DOHH2 (cell line): ENCODE measurements at regions not wholly inside any gene's neighbourhood (a gene's known extent, or its start where the extent isn't known, plus 50 kb on each side); places are given as distances from the start of the nearest gene placed in this dataset.

Source experiments
- H3F3A ChIP-seq: fragments of 200-600 bp; sonication (generic), shearing (Covaris generic); 2 replicates; pipeline ENCODE4 v1.6.0; 2016; ENCODE audit warnings: antibody characterized with exemption, mild to moderate bottlenecking; ENCODE audit not compliant: control insufficient read depth, insufficient read depth
- H3K27ac ChIP-seq: fragments of 200-600 bp; sonication (generic); 2 replicates; pipeline ENCODE4 v1.5.1; 2014; ENCODE audit warnings: low read depth, mild to moderate bottlenecking, low read length, moderate library complexity
- H3K27me3 ChIP-seq: fragments of 200-600 bp; sonication (generic); 2 replicates; pipeline ENCODE4 v1.6.1; 2014; ENCODE audit warnings: mild to moderate bottlenecking, low read length, mixed read lengths; ENCODE audit not compliant: control insufficient read depth
- H3K36me3 ChIP-seq: fragments of 200-600 bp; sonication (generic); 2 replicates; pipeline ENCODE4 v1.6.1; 2014; ENCODE audit warnings: mild to moderate bottlenecking, low read length, moderate library complexity, mixed read lengths; ENCODE audit not compliant: control insufficient read depth
- H3K4me1 ChIP-seq: fragments of 200-600 bp; sonication (generic); 2 replicates; pipeline ENCODE4 v1.6.1; 2014; ENCODE audit warnings: mild to moderate bottlenecking, low read length, mixed read lengths; ENCODE audit not compliant: control insufficient read depth
- H3K4me2 ChIP-seq: fragments of 200-600 bp; sonication (generic); 2 replicates; pipeline ENCODE4 v1.6.0; 2014; ENCODE audit warnings: mild to moderate bottlenecking, low read length, moderate library complexity
- H3K4me3 ChIP-seq: fragments of 200-600 bp; sonication (generic); 2 replicates; pipeline ENCODE4 v1.5.1; 2014; ENCODE audit warnings: mild to moderate bottlenecking, low read length, mixed read lengths
- H3K79me2 ChIP-seq: fragments of 200-600 bp; sonication (generic); 2 replicates; pipeline ENCODE4 v1.6.1; 2014; ENCODE audit warnings: mild to moderate bottlenecking, low read length, mixed read lengths; ENCODE audit not compliant: control insufficient read depth
- H3K9me2 ChIP-seq: fragments of 200-600 bp; sonication (generic); replicated peaks from 2 replicates; pipeline ENCODE4 v1.6.1; 2014; ENCODE audit warnings: mild to moderate bottlenecking, low read length, mixed read lengths; ENCODE audit not compliant: control insufficient read depth
- H3K9me3 ChIP-seq: fragments of 200-600 bp; sonication (generic); 2 replicates; pipeline ENCODE4 v1.6.1; 2014; ENCODE audit warnings: antibody characterized with exemption, low read length, mixed read lengths; ENCODE audit not compliant: control insufficient read depth, insufficient read depth
- H4K20me1 ChIP-seq: fragments of 200-600 bp; sonication (generic); 2 replicates; pipeline ENCODE4 v1.6.0; 2014; ENCODE audit warnings: low read depth, mild to moderate bottlenecking, antibody characterized with exemption, low read length, moderate library complexity; ENCODE audit not compliant: control insufficient read depth, insufficient read depth
- EZH2phosphoT487 ChIP-seq: fragments of 200-600 bp; sonication (generic); IDR thresholded peaks from 2 replicates; pipeline ENCODE4 v1.6.1; 2017; ENCODE audit warnings: borderline replicate concordance, mild to moderate bottlenecking, antibody characterized with exemption, low read length, moderate library complexity, mixed read lengths
- TF ChIP-seq, protein P1 (sequence below): fragments of 200-600 bp; sonication (generic); IDR thresholded peaks from one replicate; pipeline ENCODE4 v1.5.1; 2014; ENCODE audit warnings: antibody characterized with exemption, mild to moderate bottlenecking, low read depth, low read length; ENCODE audit not compliant: poor library complexity, severe bottlenecking

DNA sequence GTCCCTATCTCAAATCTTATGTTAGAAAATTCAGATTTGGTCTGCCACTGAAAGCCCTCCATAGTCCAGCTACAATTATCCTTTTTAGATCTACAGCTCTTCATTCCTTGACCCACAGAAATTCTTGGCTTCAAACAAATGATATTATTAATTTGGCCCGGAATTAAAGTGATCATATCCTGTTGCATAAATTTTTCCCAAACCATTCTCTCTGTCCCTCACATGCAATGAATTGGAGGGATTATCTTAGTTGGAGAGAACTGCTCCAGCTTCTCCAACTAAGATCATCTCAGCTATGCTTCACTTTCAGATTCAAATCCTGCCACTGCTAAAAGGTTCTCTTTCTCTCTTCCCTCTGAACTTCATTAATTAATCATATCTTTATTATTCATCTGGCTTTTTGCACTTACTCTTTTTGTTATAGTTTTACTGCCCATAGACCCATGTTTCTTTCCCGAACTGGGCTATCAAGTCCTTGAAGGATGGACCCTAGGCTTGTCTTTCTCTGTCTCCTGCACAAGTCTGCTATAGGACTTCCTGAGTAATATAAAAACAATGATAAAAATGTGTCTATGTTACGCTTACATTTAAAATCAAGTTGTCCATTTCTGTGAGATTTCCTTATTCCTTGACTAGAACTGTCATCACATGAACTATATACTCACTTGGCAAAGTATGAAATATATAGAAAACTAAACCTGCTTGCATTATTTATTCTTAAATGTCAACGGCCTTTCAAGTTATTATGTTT is 493.9 kb upstream of the MARCKS start:
- Histone ChIP-seq H3K9me3 (no peaks in the 10 kb centered on the region), H3K79me2 (no peaks in the 10 kb centered on the region)
- TF ChIP-seq EZH2phosphoT487, result no peak
- TF ChIP-seq, protein P1, sequence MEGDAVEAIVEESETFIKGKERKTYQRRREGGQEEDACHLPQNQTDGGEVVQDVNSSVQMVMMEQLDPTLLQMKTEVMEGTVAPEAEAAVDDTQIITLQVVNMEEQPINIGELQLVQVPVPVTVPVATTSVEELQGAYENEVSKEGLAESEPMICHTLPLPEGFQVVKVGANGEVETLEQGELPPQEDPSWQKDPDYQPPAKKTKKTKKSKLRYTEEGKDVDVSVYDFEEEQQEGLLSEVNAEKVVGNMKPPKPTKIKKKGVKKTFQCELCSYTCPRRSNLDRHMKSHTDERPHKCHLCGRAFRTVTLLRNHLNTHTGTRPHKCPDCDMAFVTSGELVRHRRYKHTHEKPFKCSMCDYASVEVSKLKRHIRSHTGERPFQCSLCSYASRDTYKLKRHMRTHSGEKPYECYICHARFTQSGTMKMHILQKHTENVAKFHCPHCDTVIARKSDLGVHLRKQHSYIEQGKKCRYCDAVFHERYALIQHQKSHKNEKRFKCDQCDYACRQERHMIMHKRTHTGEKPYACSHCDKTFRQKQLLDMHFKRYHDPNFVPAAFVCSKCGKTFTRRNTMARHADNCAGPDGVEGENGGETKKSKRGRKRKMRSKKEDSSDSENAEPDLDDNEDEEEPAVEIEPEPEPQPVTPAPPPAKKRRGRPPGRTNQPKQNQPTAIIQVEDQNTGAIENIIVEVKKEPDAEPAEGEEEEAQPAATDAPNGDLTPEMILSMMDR, result no peak

DNA sequence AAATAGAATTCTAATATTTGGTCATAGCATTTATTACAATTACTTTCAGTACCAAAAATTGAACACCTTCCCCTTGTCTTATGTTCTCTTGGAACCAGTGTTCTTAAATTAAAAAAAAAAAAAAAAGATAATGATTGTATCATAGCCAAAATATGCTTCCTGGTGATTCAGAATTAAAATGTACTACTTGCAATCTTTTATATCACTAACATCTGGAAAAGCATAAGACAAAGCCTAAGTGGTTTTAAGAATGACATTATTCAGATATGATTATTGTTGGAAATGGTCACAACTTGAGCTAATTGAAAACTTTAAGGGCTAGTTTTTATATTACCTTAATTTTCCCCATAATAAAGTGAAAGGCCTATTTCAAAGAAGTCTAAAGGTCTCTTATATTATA is 493.3 kb upstream of the MARCKS start:
- H3K4me2 ChIP-seq, result no peak overlapping the region
- H3K36me3 ChIP-seq, result no peaks in the 10 kb centered on the region
- H3K27me3 ChIP-seq, result no peaks in the 10 kb centered on the region
- H3K4me3 ChIP-seq, result no peak overlapping the region
- H3F3A ChIP-seq, result no peaks in the 10 kb centered on the region
- no peak overlapping the region for H3K27ac ChIP-seq
- no peak for TF ChIP-seq EZH2phosphoT487
- TF ChIP-seq, protein P1, result no peak
- H3K9me2 ChIP-seq, result no peaks in the 10 kb centered on the region
- no peaks in the 10 kb centered on the region for H3K4me1 ChIP-seq
- H3K79me2 ChIP-seq, result no peaks in the 10 kb centered on the region
- H3K9me3 ChIP-seq, result no peaks in the 10 kb centered on the region
- no peaks in the 10 kb centered on the region for H4K20me1 ChIP-seq

More for the DNA sequence above, 493.9 kb upstream of the MARCKS start:
- H3K4me3 ChIP-seq, result no peak overlapping the region
- no peaks in the 10 kb centered on the region for H3K36me3 ChIP-seq
- H3K4me2 ChIP-seq, result no peak overlapping the region
- no peaks in the 10 kb centered on the region for H3K27me3 ChIP-seq
- no peaks in the 10 kb centered on the region for H3F3A ChIP-seq
- H3K27ac ChIP-seq, result no peak overlapping the region
- no peaks in the 10 kb centered on the region for H3K9me2 ChIP-seq
- H3K4me1 ChIP-seq, result no peaks in the 10 kb centered on the region
- H4K20me1 ChIP-seq, result no peaks in the 10 kb centered on the region

DNA sequence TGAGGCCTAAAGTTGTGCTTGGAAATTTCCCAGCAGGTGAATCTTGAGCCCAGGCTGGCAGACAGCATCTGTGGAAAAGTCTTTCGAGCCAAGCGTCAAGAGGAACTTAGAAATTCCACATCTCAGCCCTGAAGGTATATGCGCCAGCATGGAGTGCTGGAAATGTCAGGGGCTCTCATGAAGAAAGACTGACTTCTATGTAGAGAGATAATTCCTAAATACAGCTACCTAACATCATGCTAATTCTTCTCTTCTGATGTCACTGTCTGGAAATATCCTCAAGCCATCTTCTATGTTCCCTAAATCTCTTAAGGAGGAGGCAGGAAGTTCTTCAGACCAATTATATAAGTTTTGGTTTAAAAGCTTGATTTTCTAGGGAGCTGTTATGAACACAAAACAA is 492.4 kb upstream of the MARCKS start:
- Histone ChIP-seq H3K4me3 (no peak overlapping the region), H3K79me2 (no peaks in the 10 kb centered on the region), H3K4me2 (no peak overlapping the region), H3K9me2 (no peaks in the 10 kb centered on the region), H3F3A (no peaks in the 10 kb centered on the region), H3K27ac (no peak overlapping the region), H3K4me1 (no peaks in the 10 kb centered on the region), H3K9me3 (no peaks in the 10 kb centered on the region), H4K20me1 (no peaks in the 10 kb centered on the region), H3K27me3 (no peaks in the 10 kb centered on the region), H3K36me3 (no peaks in the 10 kb centered on the region)
- TF ChIP-seq, protein P1, result no peak
- no peak for TF ChIP-seq EZH2phosphoT487
